ENCODE measurements at regions not wholly inside any gene's neighbourhood (a gene's known extent, or its start where the extent isn't known, plus 50 kb on each side); places are given as distances from the start of the nearest gene placed in this dataset.

DNA sequence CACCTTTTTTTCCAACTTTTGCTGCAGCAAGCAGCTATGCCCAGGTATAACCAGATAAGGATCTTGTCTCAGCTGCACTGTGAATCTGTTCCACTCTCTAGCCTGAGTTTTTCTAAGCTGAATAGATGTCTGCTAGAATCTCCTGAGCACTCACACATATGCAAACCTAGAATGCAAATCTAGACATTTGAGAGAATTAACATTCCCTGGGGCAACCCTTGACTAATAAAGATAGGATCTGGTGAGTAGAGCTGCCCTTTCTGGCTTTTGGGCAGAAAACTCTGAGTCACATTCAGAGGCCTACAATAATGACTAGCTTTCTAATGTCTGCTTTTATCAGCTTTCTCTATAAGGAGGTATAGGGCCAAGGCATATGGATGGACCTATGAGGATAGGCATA, 61.4 kb upstream of the BARHL2 start:
- no peak for DNase-seq

DNA sequence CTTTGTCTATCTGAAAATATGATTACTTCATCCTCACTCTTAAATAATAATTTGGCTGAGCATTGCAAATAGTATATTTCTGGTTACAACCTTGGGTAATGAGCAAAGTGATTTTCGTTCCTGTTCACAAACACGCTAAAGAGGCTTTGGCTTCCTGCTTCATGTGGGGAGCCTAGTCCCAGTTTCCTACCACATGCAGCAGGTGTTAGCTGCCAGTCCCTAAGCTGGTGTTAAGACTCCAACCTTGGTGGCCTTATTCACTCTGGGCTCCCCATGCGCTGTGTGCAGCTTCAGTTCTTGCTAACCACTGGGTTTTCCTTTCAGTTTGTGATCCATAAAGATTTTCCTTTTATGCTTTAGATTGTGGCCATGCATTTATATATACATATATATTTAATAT, 56.7 kb upstream of the BARHL2 start:
- no peak for DNase-seq

DNA sequence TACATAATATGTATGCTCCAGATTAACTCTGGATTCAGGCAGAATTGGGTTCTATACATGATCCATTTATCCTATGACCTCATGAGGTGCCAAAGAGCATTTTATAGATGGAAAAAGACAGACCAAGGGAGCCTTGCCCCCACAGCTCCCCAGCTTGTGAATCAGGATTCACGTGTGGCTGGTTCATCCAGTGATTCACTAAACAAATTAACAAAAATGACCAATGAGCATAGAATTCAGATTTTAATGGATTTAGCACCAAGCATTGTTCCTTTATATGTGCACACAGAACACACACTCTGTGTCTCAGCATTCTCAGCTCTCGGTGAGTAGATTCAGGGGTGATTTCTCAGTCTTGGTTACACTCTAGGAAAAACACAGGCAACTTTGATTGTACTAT, 51.7 kb upstream of the BARHL2 start:
- no peak for DNase-seq

DNA sequence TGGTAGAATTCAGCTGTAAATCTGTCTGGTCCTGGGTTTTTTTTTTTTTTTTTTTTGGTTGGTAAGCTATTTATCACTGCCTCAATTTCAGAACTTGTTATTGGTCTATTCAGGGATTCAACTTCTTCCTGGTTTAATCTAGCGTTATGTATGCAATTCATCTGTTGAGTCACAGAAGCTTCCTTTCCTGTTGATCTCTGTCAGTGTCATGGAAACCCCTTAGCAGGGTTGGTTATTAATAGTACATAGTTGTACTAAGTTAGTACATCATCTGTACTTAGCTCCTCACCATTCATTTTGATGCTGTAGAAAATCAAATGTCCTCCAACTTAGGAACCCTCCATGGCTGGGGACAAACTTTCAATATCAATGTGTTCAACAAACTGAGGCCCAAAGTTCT, 51.0 kb upstream of the BARHL2 start:
- DNase-seq = no peak
